ENCODE measurements at regions not wholly inside any gene's neighbourhood (a gene's known extent, or its start where the extent isn't known, plus 50 kb on each side); places are given as distances from the start of the nearest gene placed in this dataset.

GRCh38 chr4:14528918-14529317, 473.4 kb upstream of the CPEB2 start:
- intact Hi-C loops (cut with micrococcal nuclease), result no loop called here
- H3K36me3 Mint-ChIP-seq, result no peaks in the 10 kb centered on the region
- Histone ChIP-seq H3K27ac (ENCODE audit: low read length) (no peak overlapping the region), H3K27me3 (ENCODE audit: control insufficient read depth, insufficient read depth, low read length) (no peaks in the 10 kb centered on the region), H3K4me3 (ENCODE audit: low read length) (no peak overlapping the region), H3K9me3 (ENCODE audit: control insufficient read depth, insufficient read depth, low read length) (no peaks in the 10 kb centered on the region), H3K36me3 (ENCODE audit: control insufficient read depth, insufficient read depth, low read length) (no peaks in the 10 kb centered on the region), H3K4me1 (ENCODE audit: control insufficient read depth, insufficient read depth, low read length) (no peaks in the 10 kb centered on the region)
- no peak overlapping the region for H3K27ac Mint-ChIP-seq
- no peak for ATAC-seq
- WGBS (ENCODE audit: insufficient coverage), result 100% methylated on average over 2 of the region's 2 CpGs
- no peak for TF ChIP-seq CTCF (IDR thresholded peaks at IDR 0.05)
- H3K27me3 Mint-ChIP-seq (ENCODE audit: low read depth in 2 of 2), result no peaks in the 10 kb centered on the region
- no peak for DNase-seq
- no peaks in the 10 kb centered on the region for H3K4me1 Mint-ChIP-seq
- H3K9me3 Mint-ChIP-seq, result peaks cover 8 to 9% of the 10 kb centered on the region in 2 donors
- no peak overlapping the region for H3K4me3 Mint-ChIP-seq

GRCh38 chr4:14529653-14530052, 472.6 kb upstream of the CPEB2 start:
- Mint-ChIP-seq H3K27ac (no peak overlapping the region), H3K4me3 (no peak overlapping the region), H3K4me1 (no peaks in the 10 kb centered on the region), H3K9me3 (peaks cover 8 to 9% of the 10 kb centered on the region in 2 donors), H3K36me3 (no peaks in the 10 kb centered on the region), H3K27me3 (ENCODE audit: low read depth in 2 of 2) (no peaks in the 10 kb centered on the region)
- TF ChIP-seq CTCF (IDR thresholded peaks at IDR 0.05), result no peak
- DNase-seq (no peak), ATAC-seq (no peak)
- H3K27ac ChIP-seq (ENCODE audit: low read length), result no peak overlapping the region
- intact Hi-C loops (cut with micrococcal nuclease), result no loop called here
- no peaks in the 10 kb centered on the region for H3K4me1 ChIP-seq (ENCODE audit: control insufficient read depth, insufficient read depth, low read length)
- no peaks in the 10 kb centered on the region for H3K27me3 ChIP-seq (ENCODE audit: control insufficient read depth, insufficient read depth, low read length)
- no peaks in the 10 kb centered on the region for H3K9me3 ChIP-seq (ENCODE audit: control insufficient read depth, insufficient read depth, low read length)
- 75% methylated on average over 4 of the region's 4 CpGs for WGBS (ENCODE audit: insufficient coverage)
- no peak overlapping the region for H3K4me3 ChIP-seq (ENCODE audit: low read length)
- no peaks in the 10 kb centered on the region for H3K36me3 ChIP-seq (ENCODE audit: control insufficient read depth, insufficient read depth, low read length)

GRCh38 chr4:14532436-14532835, 469.8 kb upstream of the CPEB2 start:
- DNase-seq (no peak), ATAC-seq (no peak)
- intact Hi-C loops (cut with micrococcal nuclease), result no loop called here
- H3K4me3 ChIP-seq (ENCODE audit: low read length), result no peak overlapping the region
- H3K27me3 ChIP-seq (ENCODE audit: control insufficient read depth, insufficient read depth, low read length), result no peaks in the 10 kb centered on the region
- H3K4me1 Mint-ChIP-seq, result no peaks in the 10 kb centered on the region
- H3K36me3 Mint-ChIP-seq, result no peaks in the 10 kb centered on the region
- H3K9me3 Mint-ChIP-seq, result peaks cover 8 to 14% of the 10 kb centered on the region in 2 donors
- H3K27ac Mint-ChIP-seq, result no peak overlapping the region
- no peaks in the 10 kb centered on the region for H3K27me3 Mint-ChIP-seq (ENCODE audit: low read depth in 2 of 2)
- H3K9me3 ChIP-seq (ENCODE audit: control insufficient read depth, insufficient read depth, low read length), result no peaks in the 10 kb centered on the region
- H3K4me1 ChIP-seq (ENCODE audit: control insufficient read depth, insufficient read depth, low read length), result no peaks in the 10 kb centered on the region
- no peak overlapping the region for H3K27ac ChIP-seq (ENCODE audit: low read length)
- no peak overlapping the region for H3K4me3 Mint-ChIP-seq
- H3K36me3 ChIP-seq (ENCODE audit: control insufficient read depth, insufficient read depth, low read length), result no peaks in the 10 kb centered on the region
- TF ChIP-seq CTCF (IDR thresholded peaks at IDR 0.05), result no peak

- 93% methylated on average over 2 of the region's 2 CpGs for WGBS (ENCODE audit: insufficient coverage)
- H3K4me1 Mint-ChIP-seq, result no peaks in the 10 kb centered on the region
- H3K9me3 Mint-ChIP-seq, result peaks cover 9 to 11% of the 10 kb centered on the region in 2 donors
- intact Hi-C loops (cut with micrococcal nuclease), result no loop called here
- no peak overlapping the region for H3K4me3 Mint-ChIP-seq
- H3K36me3 Mint-ChIP-seq, result peaks cover 15% of the 10 kb centered on the region
- ATAC-seq (no peak), DNase-seq (no peak)
- Histone ChIP-seq H3K4me1 (ENCODE audit: control insufficient read depth, insufficient read depth, low read length) (no peaks in the 10 kb centered on the region), H3K4me3 (ENCODE audit: low read length) (no peak overlapping the region), H3K9me3 (ENCODE audit: control insufficient read depth, insufficient read depth, low read length) (peaks cover 2% of the 10 kb centered on the region), H3K27ac (ENCODE audit: low read length) (no peak overlapping the region), H3K36me3 (ENCODE audit: control insufficient read depth, insufficient read depth, low read length) (no peaks in the 10 kb centered on the region), H3K27me3 (ENCODE audit: control insufficient read depth, insufficient read depth, low read length) (no peaks in the 10 kb centered on the region)
- TF ChIP-seq CTCF (IDR thresholded peaks at IDR 0.05), result no peak
- H3K27me3 Mint-ChIP-seq (ENCODE audit: low read depth in 2 of 2), result no peaks in the 10 kb centered on the region
- no peak overlapping the region for H3K27ac Mint-ChIP-seq
Observed at GRCh38 chr4:14539246-14539645, 463.0 kb upstream of the CPEB2 start.

Data from natural killer cell (primary cell).